HS-27A (cell line): ENCODE measurements at regions not wholly inside any gene's neighbourhood (a gene's known extent, or its start where the extent isn't known, plus 50 kb on each side); places are given as distances from the start of the nearest gene placed in this dataset.
A peak's percentile ranks its signal among the peaks of the same experiment; 100 is the strongest.
"Not testable (repeated sequence)": the region's sequence is repeated elsewhere in the genome, so short reads cannot be mapped to it uniquely, and the experiment has no call there.

Source experiments
- DNase-seq: peaks from one replicate; pipeline ENCODE4 v3.0.0-alpha.2; 2012; ENCODE audit warnings: low read depth, missing footprints

- DNase-seq = no peak
Measured at GRCh38 chr5:136924490-136924889, 559.1 kb upstream of the TRPC7 start.

GRCh38 chr5:136910625-136911024 is 545.3 kb upstream of the TRPC7 start:
- no peak for DNase-seq

DNA sequence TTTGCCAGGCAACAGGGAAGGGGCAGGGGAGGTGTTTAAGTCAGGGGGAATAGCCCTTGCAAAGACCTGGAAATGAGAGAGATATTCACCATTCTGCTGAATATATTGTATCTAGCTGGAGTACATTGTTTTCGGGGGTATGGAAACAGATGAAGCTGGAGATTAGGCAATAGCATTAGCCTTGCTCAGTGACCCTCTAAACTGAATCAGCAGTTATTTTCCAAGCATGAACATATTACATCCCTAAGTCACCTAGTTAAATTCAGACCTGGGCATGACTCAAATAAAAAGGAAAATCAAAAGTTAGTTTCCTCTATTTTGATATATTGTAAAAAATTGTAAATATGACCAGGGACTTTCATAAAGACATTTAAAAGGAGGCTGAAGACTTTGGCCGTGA is 544.6 kb upstream of the TRPC7 start:
- no peak for DNase-seq

DNA sequence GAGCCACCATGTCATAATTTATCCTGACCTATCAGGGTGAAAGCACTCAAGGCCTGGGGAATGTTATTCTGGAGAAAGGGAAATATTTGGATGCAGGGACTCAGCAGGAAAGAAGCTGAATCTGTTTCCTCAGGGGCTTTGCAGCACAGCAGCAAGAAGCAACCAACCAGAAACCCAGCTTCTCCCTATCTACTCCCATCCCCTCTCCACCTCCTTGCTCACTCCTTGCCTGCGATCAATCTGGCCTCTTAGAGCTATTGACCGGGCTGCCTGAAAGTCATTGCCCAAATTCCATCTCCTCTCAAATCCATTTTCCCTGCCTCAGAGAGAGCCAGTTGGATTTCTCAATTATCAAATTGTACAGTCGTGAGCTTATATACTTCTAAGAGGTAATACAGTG is 542.0 kb upstream of the TRPC7 start:
- no peak for DNase-seq

GRCh38 chr5:136906545-136906944 is 541.2 kb upstream of the TRPC7 start:
- DNase-seq = no peak

DNA sequence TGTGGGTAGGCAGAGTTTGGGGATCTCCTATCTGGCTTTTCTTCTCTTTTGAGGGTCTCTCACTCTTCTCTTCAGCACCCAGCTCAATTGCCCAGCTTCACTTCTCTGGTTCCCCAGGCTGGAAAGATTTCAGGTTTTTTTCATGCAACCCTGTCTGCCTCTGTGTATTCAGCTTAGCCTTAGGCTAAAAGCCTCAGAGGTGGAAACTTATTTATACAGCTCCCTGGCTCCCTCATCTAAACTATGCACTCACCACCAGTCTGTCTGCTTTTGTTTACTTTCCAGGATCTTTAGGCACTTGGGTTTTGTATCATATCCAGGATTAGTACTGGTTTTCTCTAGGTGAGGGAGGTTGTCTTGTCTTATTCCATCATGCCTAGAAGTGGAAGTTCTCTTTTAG is 540.2 kb upstream of the TRPC7 start:
- DNase-seq = no peak

- no peak for DNase-seq
Measured at GRCh38 chr5:136894070-136894469, 528.7 kb upstream of the TRPC7 start.

DNA sequence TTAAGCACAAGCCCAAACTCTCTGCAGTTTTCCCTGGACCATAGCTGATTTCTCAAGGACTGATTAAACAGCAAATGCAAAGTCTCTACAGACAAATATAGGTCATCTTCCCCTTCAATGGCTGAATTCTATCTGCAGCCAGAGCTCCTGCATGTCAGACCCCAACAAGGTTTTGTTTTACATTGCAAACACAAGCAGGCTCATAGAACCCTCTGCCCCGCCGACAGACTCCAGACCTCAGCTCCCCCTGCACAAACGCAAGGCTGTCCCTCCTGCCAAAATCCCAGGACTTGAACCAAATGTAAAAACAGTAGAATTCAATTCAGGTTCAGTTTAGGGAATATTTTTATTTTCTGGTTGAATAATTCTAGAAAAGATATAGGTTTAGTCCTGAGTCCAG is 526.7 kb upstream of the TRPC7 start:
- no peak for DNase-seq

GRCh38 chr5:136891175-136891972 is 526.0 kb upstream of the TRPC7 start:
- DNase-seq = no peak

DNA sequence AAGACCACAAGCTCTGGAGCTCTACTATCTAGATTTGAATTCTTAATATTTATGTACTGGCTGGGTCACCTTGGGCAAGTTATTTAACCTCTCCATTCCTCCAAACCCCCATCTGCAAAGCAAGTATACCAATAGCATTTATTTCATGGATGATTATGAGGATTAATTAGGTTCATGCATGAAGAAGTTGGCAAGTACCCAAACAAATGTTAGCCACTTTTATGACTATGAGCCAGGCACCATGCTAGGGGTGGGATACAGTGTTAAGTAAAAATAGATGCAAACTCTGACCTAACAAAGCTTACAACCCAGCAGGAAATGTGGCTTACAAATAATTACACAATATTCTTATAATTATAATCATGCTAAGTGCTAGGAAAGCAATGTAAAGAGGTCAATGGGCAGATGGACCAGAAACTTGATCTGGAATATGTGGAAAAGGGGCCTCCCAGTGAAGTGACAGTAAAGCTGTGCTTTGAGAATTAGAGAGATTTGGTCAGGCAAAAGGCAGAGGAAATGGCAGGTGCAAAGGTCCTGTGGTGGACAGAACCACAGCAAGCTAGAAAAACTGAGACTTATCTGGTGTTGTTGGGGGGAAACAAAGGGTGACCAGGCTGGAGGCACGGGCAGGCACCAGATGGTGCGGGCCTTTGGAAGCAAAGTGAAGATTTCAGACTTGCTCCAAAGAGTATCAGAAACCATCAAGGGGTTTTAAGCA is 525.2 kb upstream of the TRPC7 start:
- no peak for DNase-seq

GRCh38 chr5:136886608-136887007 is 521.3 kb upstream of the TRPC7 start:
- DNase-seq = no peak

DNA sequence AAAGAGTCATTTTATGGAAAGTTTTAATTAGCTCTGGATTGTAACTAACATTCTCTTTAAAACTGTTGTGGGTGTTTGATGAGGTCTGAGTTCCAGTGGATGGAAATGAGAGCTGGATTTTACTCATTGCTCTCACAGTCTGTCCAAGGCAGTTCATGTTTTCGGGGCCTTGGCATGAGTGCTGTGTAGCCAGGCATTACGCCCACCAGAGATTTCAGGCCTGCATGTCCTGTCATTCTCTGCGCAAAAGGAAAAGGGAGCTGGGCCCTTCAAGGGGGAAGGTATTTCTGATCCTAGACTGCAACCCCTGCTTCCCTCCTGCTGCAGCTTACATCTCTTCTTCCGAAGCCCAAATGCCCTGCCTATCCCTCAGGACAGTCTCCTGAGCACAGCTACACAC is 499.6 kb upstream of the TRPC7 start:
- DNase-seq = no peak

GRCh38 chr5:136856648-136857047 is 491.3 kb upstream of the TRPC7 start:
- DNase-seq = no peak

DNA sequence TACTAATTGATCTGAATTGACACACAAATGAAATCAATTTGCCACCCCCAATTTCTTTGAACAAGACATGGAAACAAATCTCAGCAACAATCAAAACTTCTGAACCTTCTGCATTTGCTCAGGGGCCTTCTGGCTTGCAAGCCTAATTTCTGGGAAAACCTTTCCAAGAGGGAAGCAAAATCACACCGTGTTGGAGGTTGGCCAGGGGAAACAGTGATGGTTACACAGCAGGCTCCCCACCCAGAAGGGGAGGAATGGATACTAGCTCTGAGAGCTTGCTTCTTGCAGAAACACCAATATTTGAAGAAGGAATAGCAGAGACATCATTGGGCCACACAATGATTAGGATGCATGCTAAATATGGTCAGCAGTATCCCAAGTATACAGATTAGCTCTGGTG is 488.6 kb upstream of the TRPC7 start:
- DNase-seq = no peak

- DNase-seq = no peak
Measured at GRCh38 chr5:136840601-136841000, 475.3 kb upstream of the TRPC7 start.

DNA sequence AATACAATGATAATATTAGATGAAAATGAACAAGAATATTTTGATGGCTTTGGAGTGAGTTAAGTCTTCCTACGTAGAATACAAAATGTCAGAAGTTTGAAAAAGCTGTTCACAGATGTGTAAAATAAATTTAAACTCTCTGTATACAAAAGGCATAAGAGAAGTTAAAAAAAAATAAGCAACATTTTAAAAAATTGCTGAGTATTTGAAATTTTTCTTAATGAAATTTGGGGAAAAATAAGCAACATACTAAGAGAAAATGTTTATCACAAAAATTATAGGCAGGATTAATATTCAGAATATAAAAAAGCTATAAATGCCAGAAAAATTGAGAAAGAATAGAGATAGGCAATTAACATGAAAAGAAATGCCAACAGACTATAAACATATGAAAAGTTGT is 470.7 kb upstream of the TRPC7 start:
- DNase-seq = no peak

- DNase-seq = no peak
Measured at GRCh38 chr5:136820848-136821247, 455.5 kb upstream of the TRPC7 start.

DNA sequence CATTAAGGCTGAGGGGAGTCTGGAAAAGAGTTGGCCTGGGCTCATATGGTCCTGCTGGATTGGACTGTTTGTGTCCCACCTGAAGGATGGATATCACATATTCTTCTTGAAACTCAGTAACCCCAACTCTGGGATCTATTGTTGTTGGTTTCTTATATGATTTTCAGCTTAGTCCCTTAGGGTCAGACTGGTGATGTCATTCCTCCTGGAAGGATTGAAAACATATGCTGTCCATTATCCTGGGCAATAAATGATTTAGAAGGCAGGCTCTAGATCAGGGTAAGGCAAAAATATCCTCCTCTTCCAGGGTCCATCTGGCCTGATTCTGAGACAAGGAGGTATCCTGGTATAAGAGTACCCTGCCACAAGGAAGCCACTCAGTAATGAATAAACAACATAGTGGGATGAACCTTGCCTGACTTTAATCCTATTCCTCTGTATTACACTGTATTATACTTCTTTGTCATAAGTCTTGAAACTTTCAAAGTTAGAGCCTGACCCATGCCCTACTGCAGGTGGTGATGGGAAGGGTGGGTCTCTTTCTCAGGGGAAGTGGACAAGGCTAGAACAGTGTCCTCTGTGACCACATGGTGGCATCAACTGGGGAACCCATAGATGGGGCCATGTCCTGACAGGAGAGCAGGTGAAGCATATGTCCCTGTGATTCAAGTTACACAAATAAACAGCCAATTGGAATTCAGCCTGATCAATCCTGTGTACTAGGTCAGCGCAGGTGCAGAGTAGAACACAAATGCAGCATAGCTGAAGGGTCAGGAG is 454.4 kb upstream of the TRPC7 start:
- DNase-seq = no peak

DNA sequence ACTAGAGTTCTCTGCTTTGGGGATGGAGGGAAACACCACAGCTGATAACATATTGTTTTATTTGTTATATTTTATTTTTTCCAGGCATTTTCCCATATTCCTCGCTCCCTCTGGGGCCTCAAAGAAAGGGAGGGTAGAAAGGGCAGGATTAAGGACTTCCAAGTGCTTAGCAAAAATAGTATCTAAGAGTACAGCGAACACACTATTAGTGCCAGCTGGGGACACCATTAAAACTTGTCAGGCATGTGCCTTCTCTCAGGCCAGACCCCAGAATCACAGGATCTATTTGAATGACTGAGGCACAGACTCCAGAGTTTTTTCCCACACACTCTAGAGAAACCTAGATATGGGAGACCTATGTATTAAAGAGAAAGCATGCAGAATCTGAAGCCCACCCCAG is 451.0 kb upstream of the TRPC7 start:
- no peak for DNase-seq

DNA sequence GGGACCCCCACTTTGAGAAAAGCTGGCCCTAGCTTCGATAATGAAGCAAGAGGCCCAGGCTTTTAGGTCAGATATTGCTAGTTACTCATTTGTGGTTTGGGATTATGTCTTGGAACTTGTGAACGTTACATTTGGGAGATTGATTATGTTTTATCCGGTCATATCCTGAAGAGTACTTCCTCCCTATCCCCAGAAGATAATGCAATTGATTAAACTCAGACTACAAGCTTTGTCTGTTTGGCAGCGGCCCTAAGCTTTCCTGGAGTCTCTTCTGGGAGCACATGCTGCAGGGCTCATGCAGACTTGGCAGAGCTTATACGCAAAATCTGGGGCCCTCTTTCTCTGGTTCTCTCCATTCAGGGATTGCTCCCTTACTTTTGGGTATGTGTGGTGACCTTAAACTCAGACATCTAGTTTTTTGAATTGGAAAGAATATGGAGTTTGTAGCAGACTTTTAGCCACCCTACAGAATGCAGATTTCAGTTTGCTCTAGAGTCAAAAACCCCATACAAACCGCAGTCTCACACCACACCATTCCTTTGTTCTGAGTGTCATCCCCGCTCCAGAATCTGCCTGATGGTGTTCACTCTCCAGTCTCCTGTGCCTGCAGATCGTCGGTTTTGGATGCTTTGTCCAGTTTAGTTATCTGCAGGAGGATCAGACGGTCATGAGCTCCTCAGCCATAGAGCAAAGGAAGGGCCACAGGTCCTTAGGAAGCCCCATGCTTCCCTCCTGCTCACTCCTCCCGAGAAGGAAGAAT is 449.5 kb upstream of the TRPC7 start:
- DNase-seq = peak; percentile 38

- not testable (repeated sequence) for DNase-seq
Measured at GRCh38 chr5:136812270-136812669, 446.9 kb upstream of the TRPC7 start.

- DNase-seq = peak; percentile 35
Measured at GRCh38 chr5:136811551-136811950, 446.2 kb upstream of the TRPC7 start.
